ENCODE measurements at regions not wholly inside any gene's neighbourhood (a gene's known extent, or its start where the extent isn't known, plus 50 kb on each side); places are given as distances from the start of the nearest gene placed in this dataset.

- Histone ChIP-seq H3K36me3 (ENCODE audit: control insufficient read depth, insufficient read depth, low read length) (no peaks in the 10 kb centered on the region), H3K27me3 (ENCODE audit: control insufficient read depth, insufficient read depth, low read length) (no peaks in the 10 kb centered on the region), H3K4me3 (ENCODE audit: low read depth, low read length) (no peak overlapping the region)
- no peak for DNase-seq (ENCODE audit: low read depth)
- no peak for TF ChIP-seq CTCF (IDR thresholded peaks at IDR 0.05; ENCODE audit: insufficient read depth, low read length, poor library complexity, severe bottlenecking)
Observed at GRCh38 chr6:24004062-24004461, 122.0 kb upstream of the NRSN1 start.

DNA sequence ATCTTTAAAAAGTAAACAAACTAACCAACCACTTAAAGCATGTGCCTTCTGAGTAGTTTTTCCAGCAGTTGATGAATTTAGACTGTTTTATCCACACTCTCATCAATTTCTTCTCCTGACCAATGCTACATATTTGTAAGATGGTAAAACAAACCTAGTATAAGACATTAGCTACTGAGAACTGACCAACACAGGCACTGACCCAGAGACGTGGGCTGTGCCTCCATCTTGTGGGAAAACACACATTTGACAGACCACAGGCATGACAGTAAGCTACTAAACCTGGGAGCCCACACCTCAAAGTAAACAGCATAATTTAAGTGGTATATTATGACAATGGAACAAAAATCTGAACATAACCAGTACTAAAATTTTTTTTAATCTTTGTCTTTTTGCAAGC is 121.4 kb upstream of the NRSN1 start:
- DNase-seq (ENCODE audit: low read depth) = no peak
- Histone ChIP-seq H3K36me3 (ENCODE audit: control insufficient read depth, insufficient read depth, low read length) (no peaks in the 10 kb centered on the region), H3K4me3 (ENCODE audit: low read depth, low read length) (no peak overlapping the region), H3K27me3 (ENCODE audit: control insufficient read depth, insufficient read depth, low read length) (no peaks in the 10 kb centered on the region)
- TF ChIP-seq CTCF (IDR thresholded peaks at IDR 0.05; ENCODE audit: insufficient read depth, low read length, poor library complexity, severe bottlenecking) = no peak

DNA sequence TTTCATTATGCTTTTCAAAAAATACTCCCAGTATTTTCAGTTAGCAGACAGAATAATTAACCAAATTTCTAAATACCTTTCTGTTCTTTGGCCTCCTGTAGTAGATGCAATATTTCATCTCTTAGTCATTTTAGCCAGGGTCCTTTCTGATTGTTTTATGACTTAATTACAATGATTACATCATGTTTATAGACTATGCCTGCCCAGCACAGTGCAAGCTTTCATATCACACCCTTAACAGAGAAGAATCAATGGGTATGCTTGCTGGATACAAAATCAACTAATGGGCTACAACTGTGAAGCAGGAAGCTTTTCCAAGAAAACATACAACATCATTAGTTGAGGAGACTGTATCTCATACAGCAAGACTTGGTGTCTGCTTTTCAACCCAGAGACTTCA is 119.8 kb upstream of the NRSN1 start:
- no peak for TF ChIP-seq CTCF (IDR thresholded peaks at IDR 0.05; ENCODE audit: insufficient read depth, low read length, poor library complexity, severe bottlenecking)
- no peaks in the 10 kb centered on the region for H3K27me3 ChIP-seq (ENCODE audit: control insufficient read depth, insufficient read depth, low read length)
- H3K36me3 ChIP-seq (ENCODE audit: control insufficient read depth, insufficient read depth, low read length) = no peaks in the 10 kb centered on the region
- DNase-seq (ENCODE audit: low read depth) = no peak
- H3K4me3 ChIP-seq (ENCODE audit: low read depth, low read length) = no peak overlapping the region

DNA sequence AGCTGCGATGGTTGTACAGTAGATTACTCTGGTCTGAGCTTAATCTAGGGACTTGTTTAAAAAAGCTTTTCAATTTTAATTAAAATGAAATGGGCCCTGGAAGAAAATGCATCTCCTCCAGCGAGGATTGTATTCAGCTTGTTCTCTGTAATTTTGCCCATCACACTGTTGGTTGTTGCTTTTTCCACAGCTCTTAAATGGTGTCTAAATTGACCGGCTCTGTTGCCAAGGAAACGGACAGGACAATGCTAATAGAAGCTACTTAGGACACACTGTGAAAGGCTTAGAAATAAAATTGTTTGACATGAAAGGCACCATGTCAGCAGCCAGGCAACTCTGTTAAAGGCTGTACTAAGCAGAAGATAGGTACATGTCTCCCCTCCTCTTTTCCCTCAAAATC is 116.7 kb upstream of the NRSN1 start:
- Histone ChIP-seq H3K36me3 (ENCODE audit: control insufficient read depth, insufficient read depth, low read length) (no peaks in the 10 kb centered on the region), H3K27me3 (ENCODE audit: control insufficient read depth, insufficient read depth, low read length) (no peaks in the 10 kb centered on the region), H3K4me3 (ENCODE audit: low read depth, low read length) (no peak overlapping the region)
- no peak for TF ChIP-seq CTCF (IDR thresholded peaks at IDR 0.05; ENCODE audit: insufficient read depth, low read length, poor library complexity, severe bottlenecking)
- DNase-seq (ENCODE audit: low read depth) = no peak

GRCh38 chr6:24010133-24010532 is 115.9 kb upstream of the NRSN1 start:
- no peak for DNase-seq (ENCODE audit: low read depth)
- H3K27me3 ChIP-seq (ENCODE audit: control insufficient read depth, insufficient read depth, low read length) = no peaks in the 10 kb centered on the region
- H3K36me3 ChIP-seq (ENCODE audit: control insufficient read depth, insufficient read depth, low read length) = no peaks in the 10 kb centered on the region
- TF ChIP-seq CTCF (IDR thresholded peaks at IDR 0.05; ENCODE audit: insufficient read depth, low read length, poor library complexity, severe bottlenecking) = no peak
- H3K4me3 ChIP-seq (ENCODE audit: low read depth, low read length) = no peak overlapping the region

DNA sequence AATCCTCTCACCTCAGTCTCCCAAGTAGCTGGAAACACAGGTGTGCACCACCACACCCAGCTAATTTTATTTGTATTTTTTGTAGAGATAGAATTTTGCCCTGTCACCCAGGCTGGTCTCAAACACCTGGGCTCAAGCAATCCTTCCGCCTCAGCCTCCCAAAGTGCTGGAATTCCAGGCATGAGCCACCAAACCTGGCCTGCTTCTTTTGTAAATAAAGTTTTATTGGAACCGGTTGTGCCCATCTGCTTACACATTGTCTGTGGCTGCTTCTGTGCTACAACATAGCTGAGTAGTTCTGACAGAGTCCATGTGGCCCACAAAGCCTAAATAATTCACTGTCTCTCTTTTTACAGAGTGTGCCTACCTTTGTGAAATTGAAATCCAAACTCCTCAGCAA is 109.7 kb upstream of the NRSN1 start:
- Histone ChIP-seq H3K27me3 (ENCODE audit: control insufficient read depth, insufficient read depth, low read length) (no peaks in the 10 kb centered on the region), H3K4me3 (ENCODE audit: low read depth, low read length) (no peak overlapping the region), H3K36me3 (ENCODE audit: control insufficient read depth, insufficient read depth, low read length) (no peaks in the 10 kb centered on the region)
- DNase-seq (ENCODE audit: low read depth) = no peak
- TF ChIP-seq CTCF (IDR thresholded peaks at IDR 0.05; ENCODE audit: insufficient read depth, low read length, poor library complexity, severe bottlenecking) = no peak

Measured in kidney epithelial cell (primary cell).